IMR-90 (cell line): ENCODE measurements at regions not wholly inside any gene's neighbourhood (a gene's known extent, or its start where the extent isn't known, plus 50 kb on each side); places are given as distances from the start of the nearest gene placed in this dataset.

ENCODE experiments used
- ATAC-seq: fragments of 200-7000 bp; cut with Tn5 transposase; 2 replicates; pipeline ENCODE4 v1.9.1; 2020; ENCODE audit warnings: low read depth, mild to moderate bottlenecking, moderate library complexity
- BruUV-seq: library from RNA; stranded (reverse); fragments of 400-500 nt; replicated peaks from 2 replicates; lab custom pipeline; 2021; lab: Mats Ljungman, UMichigan
- CTCF ChIA-PET: fragments of 300-600 bp; formaldehyde crosslinking; extraction: SDS; loops from one replicate; lab custom pipeline; 2021; ENCODE audit warnings: antibody characterized with exemption; lab: Yijun Ruan, JAX
- POLR2A ChIA-PET: fragments of 300-600 bp; sonication (Branson Sonifier 250); formaldehyde crosslinking; loops from one replicate; lab custom pipeline; 2022; ENCODE audit warnings: antibody characterized with exemption; ENCODE audit not compliant: unreplicated experiment; lab: Charles Lee
- DNase-seq: peaks from one replicate; pipeline ENCODE4 v3.0.0; 2013
- H2AFZ ChIP-seq: replicated peaks from 2 replicates; pipeline ENCODE3; 2013; ENCODE audit warnings: low read length, mild to moderate bottlenecking; ENCODE audit not compliant: poor library complexity
- H2AK5ac ChIP-seq: 2 replicates; pipeline ENCODE4 v1.6.1; 2013; ENCODE audit warnings: low read depth, low read length, inconsistent platforms
- H2AK9ac ChIP-seq: replicated peaks from 2 replicates; pipeline ENCODE3; 2013; ENCODE audit warnings: mild to moderate bottlenecking, low read depth, low read length, moderate library complexity; ENCODE audit not compliant: poor library complexity
- H2BK120ac ChIP-seq: 2 replicates; pipeline ENCODE4 v1.6.1; 2013; ENCODE audit warnings: low read depth, low read length, inconsistent platforms
- H2BK15ac ChIP-seq: 3 replicates; pipeline ENCODE4 v1.6.1; 2013; ENCODE audit warnings: low read depth, low read length, inconsistent platforms
- H2BK20ac ChIP-seq: 2 replicates; pipeline ENCODE4 v1.6.1; 2013; ENCODE audit warnings: low read depth, mild to moderate bottlenecking, inconsistent platforms, low read length, moderate library complexity
- H2BK5ac ChIP-seq: 2 replicates; pipeline ENCODE4 v1.6.1; 2013; ENCODE audit warnings: mild to moderate bottlenecking, low read depth, low read length, inconsistent platforms; ENCODE audit not compliant: poor library complexity, severe bottlenecking
- H3K14ac ChIP-seq: replicated peaks from 2 replicates; pipeline ENCODE4 v1.6.1; 2013; ENCODE audit warnings: low read depth, low read length, inconsistent platforms
- H3K18ac ChIP-seq: 2 replicates; pipeline ENCODE4 v1.6.1; 2013; ENCODE audit warnings: low read depth, low read length, control low read depth
- H3K23ac ChIP-seq: 2 replicates; pipeline ENCODE4 v1.6.1; 2013; ENCODE audit warnings: low read depth, low read length, inconsistent platforms
- H3K27ac ChIP-seq: 2 replicates; pipeline ENCODE4 v1.5.1; 2013; ENCODE audit warnings: mild to moderate bottlenecking, control low read depth, low read length; ENCODE audit not compliant: insufficient read depth
- H3K27me3 ChIP-seq: 2 replicates; pipeline ENCODE4 v1.6.1; 2013; ENCODE audit warnings: low read length; ENCODE audit not compliant: control insufficient read depth, insufficient read depth
- H3K36me3 ChIP-seq: 2 replicates; pipeline ENCODE4 v1.6.1; 2013; ENCODE audit warnings: low read length, mixed read lengths; ENCODE audit not compliant: control insufficient read depth, insufficient read depth
- H3K4ac ChIP-seq: 2 replicates; pipeline ENCODE4 v1.6.1; 2013; ENCODE audit warnings: low read depth, low read length, inconsistent platforms
- H3K4me1 ChIP-seq: 2 replicates; pipeline ENCODE4 v1.6.1; 2013; ENCODE audit warnings: low read length, mixed read lengths; ENCODE audit not compliant: control insufficient read depth, insufficient read depth
- H3K4me2 ChIP-seq: 2 replicates; pipeline ENCODE4 v1.6.1; 2013; ENCODE audit warnings: low read depth, mild to moderate bottlenecking, control low read depth, low read length, moderate library complexity
- H3K4me3 ChIP-seq: 2 replicates; pipeline ENCODE4 v1.5.1; 2013; ENCODE audit warnings: low read depth, mild to moderate bottlenecking, control low read depth, low read length, moderate library complexity; ENCODE audit not compliant: insufficient read depth
- H3K56ac ChIP-seq: 2 replicates; pipeline ENCODE4 v1.6.1; 2013; ENCODE audit warnings: low read length, inconsistent platforms; ENCODE audit not compliant: insufficient read depth; ENCODE audit errors: extremely low read depth
- H3K79me1 ChIP-seq, 2 experiments: 2 replicates each; pipeline ENCODE4 v1.6.1; 2013; ENCODE audit warnings: low read length in 2 of 2, inconsistent platforms in 1 of 2, low read depth in 1 of 2
- H3K9ac ChIP-seq: 2 replicates; pipeline ENCODE4 v1.6.1; 2013; ENCODE audit warnings: low read depth, low read length, control low read depth
- H3K9me1 ChIP-seq: 2 replicates; pipeline ENCODE4 v1.6.1; 2013; ENCODE audit warnings: low read length, inconsistent platforms; ENCODE audit not compliant: insufficient read depth
- H3K9me3 ChIP-seq: 2 replicates; pipeline ENCODE4 v1.6.1; 2013; ENCODE audit warnings: low read length; ENCODE audit not compliant: control insufficient read depth, insufficient read depth
- H4K20me1 ChIP-seq: 2 replicates; pipeline ENCODE4 v1.6.1; 2013; ENCODE audit warnings: low read length, inconsistent platforms; ENCODE audit not compliant: insufficient read depth
- H4K5ac ChIP-seq: 2 replicates; pipeline ENCODE4 v1.6.1; 2013; ENCODE audit warnings: mild to moderate bottlenecking, low read depth, low read length, control low read depth
- H4K8ac ChIP-seq, 2 experiments: 2 replicates each; pipeline ENCODE4 v1.6.1; 2013; ENCODE audit warnings: low read depth in 2 of 2, low read length in 2 of 2, control low read depth in 1 of 2, inconsistent platforms in 1 of 2
- H4K91ac ChIP-seq: 2 replicates; pipeline ENCODE4 v1.6.1; 2013; ENCODE audit warnings: low read depth, low read length, inconsistent platforms; ENCODE audit not compliant: insufficient read depth
- FOS ChIP-seq: fragments of 150-350 bp; IDR thresholded peaks from 2 replicates; pipeline ENCODE4 v1.6.1; 2016; ENCODE audit warnings: low read depth, low read length
- RCOR1 ChIP-seq: IDR thresholded peaks from 2 replicates; pipeline ENCODE4 v1.6.1; 2012; ENCODE audit warnings: mild to moderate bottlenecking, low read length, improper control_type of control experiment; ENCODE audit not compliant: insufficient replicate concordance
- SMC3 ChIP-seq: fragments of 150-350 bp; IDR thresholded peaks from 2 replicates; pipeline ENCODE4 v1.6.1; 2016; ENCODE audit warnings: low read depth, mild to moderate bottlenecking, antibody characterized with exemption, low read length, moderate library complexity
- WGBS, 2 experiments: methylation state at CpG; one replicate each; pipeline versions ENCODE4 v1.1.5 to v1.1.7; 2013; ENCODE audit warnings: missing lambda C conversion rate in 2 of 2; ENCODE audit not compliant: insufficient read length in 1 of 2; ENCODE audit errors: extremely low coverage in 2 of 2; 5-methylcytosine and 5-hydroxymethylcytosine counted together
- dilution Hi-C: fragments of 300-500 bp; cut with HindIII; formaldehyde crosslinking; loops from one replicate; pipeline ENCODE4 v1.14.3; 2018; ENCODE audit warnings: low sequenced_read_pairs; ENCODE audit not compliant: unreplicated experiment
- in situ Hi-C: fragments of 300-500 bp; cut with MboI; formaldehyde crosslinking; loops from 3 replicates; pipeline ENCODE4 v1.14.3; 2019; ENCODE audit warnings: low sequenced_read_pairs, inconsistent platforms, mixed read lengths
- intact Hi-C: fragments of 100-400 bp; cut with micrococcal nuclease; formaldehyde crosslinking; loops from 2 replicates; pipeline ENCODE4 v1.10.0; 2022

DNA sequence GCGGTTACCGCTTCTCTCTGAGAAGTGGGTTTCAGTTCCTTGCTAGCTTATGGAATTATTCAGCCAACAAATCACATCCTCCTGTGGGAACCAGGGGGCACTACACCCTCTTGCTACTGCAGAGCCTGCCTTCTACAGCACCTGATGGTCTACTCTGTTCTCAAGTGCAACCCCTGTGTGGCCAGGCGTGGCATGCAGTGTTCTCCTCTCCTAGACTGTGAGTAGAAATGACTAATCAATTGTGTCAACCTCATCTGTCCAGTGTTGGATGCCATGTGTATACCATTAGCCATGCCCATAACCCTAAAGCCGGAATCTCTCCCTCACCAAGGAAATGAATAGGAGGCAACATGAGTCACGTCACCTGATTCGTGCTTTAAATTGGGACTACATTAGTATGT is 117.2 kb upstream of the LIFR start:
- no peak overlapping the region for H2BK20ac ChIP-seq
- H4K5ac ChIP-seq, result no peak overlapping the region
- no peaks in the 10 kb centered on the region for H3K79me1 ChIP-seq
- peaks cover 6% of the 10 kb centered on the region; the same call in 1 of the 2 replicates for H3K4me1 ChIP-seq
- no peak overlapping the region for H4K8ac ChIP-seq
- H3K9ac ChIP-seq, result no peak overlapping the region
- no peak overlapping the region for H2BK5ac ChIP-seq
- H3K9me3 ChIP-seq, result no peaks in the 10 kb centered on the region
- no peak overlapping the region; the same call in 1 of the 2 replicates for H3K4ac ChIP-seq
- dilution Hi-C loops, result no loop called here
- ChIA-PET CTCF (no interaction called here), POLR2A (no interaction called here)
- H2AK9ac ChIP-seq, result no peak overlapping the region
- H2AFZ ChIP-seq, result no peak overlapping the region
- WGBS, 2 experiments, result no CpG with 5 or more reads among the region's 6 CpGs
- no peak overlapping the region for H2AK5ac ChIP-seq
- H3K9me1 ChIP-seq, result 0 out of 2 replicates have a peak, but pooled peaks cover 4% of the 10 kb centered on the region
- H4K91ac ChIP-seq, result no peak overlapping the region
- ATAC-seq (no peak), DNase-seq (no peak)
- H3K4me3 ChIP-seq, result no peak overlapping the region
- no peak overlapping the region for H2BK120ac ChIP-seq
- H3K23ac ChIP-seq, result no peak overlapping the region
- no peak for TF ChIP-seq SMC3
- TF ChIP-seq FOS, result no peak
- no peak for TF ChIP-seq RCOR1
- H3K27me3 ChIP-seq, result peaks cover 8% of the 10 kb centered on the region; the same call in 1 of the 2 replicates
- H4K20me1 ChIP-seq, result no peaks in the 10 kb centered on the region
- H2BK15ac ChIP-seq, result no peak overlapping the region
- H3K36me3 ChIP-seq, result no peaks in the 10 kb centered on the region
- H3K14ac ChIP-seq, result no peak overlapping the region
- intact Hi-C loops, result loop anchor here (2.0 to 5.0 kb wide), 2 partner anchors 121 to 133 kb away; no protein-coding TSS in a partner anchor
- H3K27ac ChIP-seq, result no peak overlapping the region
- H3K4me2 ChIP-seq, result no peak overlapping the region
- in situ Hi-C loops, result no loop called here
- H3K56ac ChIP-seq, result no peak overlapping the region
- BruUV-seq, result no TSS peak
- no peak overlapping the region for H3K18ac ChIP-seq
